GM23338 (cell line): ENCODE measurements at regions not wholly inside any gene's neighbourhood (a gene's known extent, or its start where the extent isn't known, plus 50 kb on each side); places are given as distances from the start of the nearest gene placed in this dataset.

ENCODE experiments used
- CREB1 ChIP-seq: fragments of 250-450 bp; sonication (Bioruptor Pico); IDR thresholded peaks from 2 replicates; pipeline ENCODE4 v1.5.0; 2020; ENCODE audit warnings: low read depth, mild to moderate bottlenecking, moderate library complexity
- CTCF ChIP-seq, 2 experiments: fragments of 200-600 bp in 1 of 2; sonication (generic) in 1 of 2; conservative IDR thresholded peaks; 2 replicates each; pipeline versions ENCODE4 v1.5.1 to v1.6.1; 2016 to 2017; ENCODE audit warnings: antibody characterized with exemption in 2 of 2, low read depth in 2 of 2, mild to moderate bottlenecking in 2 of 2, moderate library complexity in 1 of 2
- ETS1 ChIP-seq: IDR thresholded peaks from 2 replicates; pipeline ENCODE4 v1.6.1; 2016; ENCODE audit warnings: antibody characterized with exemption
- EZH2 ChIP-seq: fragments of 200-600 bp; sonication (generic); IDR thresholded peaks from one replicate; pipeline ENCODE4 v1.8.0; 2017; ENCODE audit warnings: antibody characterized with exemption, mild to moderate bottlenecking, low read depth; ENCODE audit not compliant: unreplicated experiment
- EZH2phosphoT487 ChIP-seq: fragments of 200-600 bp; sonication (generic); IDR thresholded peaks from one replicate; pipeline ENCODE4 v1.8.1; 2018; ENCODE audit warnings: antibody characterized with exemption; ENCODE audit not compliant: unreplicated experiment
- JUNB ChIP-seq: IDR thresholded peaks from one replicate; pipeline ENCODE4 v1.6.1; 2016; ENCODE audit warnings: antibody characterized with exemption; ENCODE audit not compliant: unreplicated experiment
- NANOG ChIP-seq: IDR thresholded peaks from 2 replicates; pipeline ENCODE4 v1.6.1; 2016; ENCODE audit warnings: antibody characterized with exemption, borderline replicate concordance
- POLR2AphosphoS5 ChIP-seq: IDR thresholded peaks from 2 replicates; pipeline ENCODE4 v1.6.1; 2016; ENCODE audit warnings: antibody characterized with exemption, low read depth
- STAT1 ChIP-seq: IDR thresholded peaks from one replicate; pipeline ENCODE4 v1.6.1; 2016; ENCODE audit warnings: antibody characterized with exemption; ENCODE audit not compliant: unreplicated experiment
- ZNF331 ChIP-seq: fragments of 250-450 bp; sonication (Bioruptor Pico); IDR thresholded peaks from 2 replicates; pipeline ENCODE4 v1.5.0; 2020; ENCODE audit warnings: low read depth, mild to moderate bottlenecking, moderate library complexity
- ZNF462 ChIP-seq: fragments of 250-450 bp; sonication (Bioruptor Pico); IDR thresholded peaks from 2 replicates; pipeline ENCODE4 v1.5.0; 2020; ENCODE audit warnings: mild to moderate bottlenecking, moderate library complexity
- TF ChIP-seq, protein P1 (sequence below): IDR thresholded peaks from one replicate; pipeline ENCODE4 v1.6.1; 2018; ENCODE audit warnings: antibody characterized with exemption; ENCODE audit not compliant: unreplicated experiment

- TF ChIP-seq CTCF (conservative IDR thresholded peaks at IDR 0.05; ENCODE audit: low read depth in 2 of 2): no peak
- no peak for TF ChIP-seq JUNB
- TF ChIP-seq, protein P1, sequence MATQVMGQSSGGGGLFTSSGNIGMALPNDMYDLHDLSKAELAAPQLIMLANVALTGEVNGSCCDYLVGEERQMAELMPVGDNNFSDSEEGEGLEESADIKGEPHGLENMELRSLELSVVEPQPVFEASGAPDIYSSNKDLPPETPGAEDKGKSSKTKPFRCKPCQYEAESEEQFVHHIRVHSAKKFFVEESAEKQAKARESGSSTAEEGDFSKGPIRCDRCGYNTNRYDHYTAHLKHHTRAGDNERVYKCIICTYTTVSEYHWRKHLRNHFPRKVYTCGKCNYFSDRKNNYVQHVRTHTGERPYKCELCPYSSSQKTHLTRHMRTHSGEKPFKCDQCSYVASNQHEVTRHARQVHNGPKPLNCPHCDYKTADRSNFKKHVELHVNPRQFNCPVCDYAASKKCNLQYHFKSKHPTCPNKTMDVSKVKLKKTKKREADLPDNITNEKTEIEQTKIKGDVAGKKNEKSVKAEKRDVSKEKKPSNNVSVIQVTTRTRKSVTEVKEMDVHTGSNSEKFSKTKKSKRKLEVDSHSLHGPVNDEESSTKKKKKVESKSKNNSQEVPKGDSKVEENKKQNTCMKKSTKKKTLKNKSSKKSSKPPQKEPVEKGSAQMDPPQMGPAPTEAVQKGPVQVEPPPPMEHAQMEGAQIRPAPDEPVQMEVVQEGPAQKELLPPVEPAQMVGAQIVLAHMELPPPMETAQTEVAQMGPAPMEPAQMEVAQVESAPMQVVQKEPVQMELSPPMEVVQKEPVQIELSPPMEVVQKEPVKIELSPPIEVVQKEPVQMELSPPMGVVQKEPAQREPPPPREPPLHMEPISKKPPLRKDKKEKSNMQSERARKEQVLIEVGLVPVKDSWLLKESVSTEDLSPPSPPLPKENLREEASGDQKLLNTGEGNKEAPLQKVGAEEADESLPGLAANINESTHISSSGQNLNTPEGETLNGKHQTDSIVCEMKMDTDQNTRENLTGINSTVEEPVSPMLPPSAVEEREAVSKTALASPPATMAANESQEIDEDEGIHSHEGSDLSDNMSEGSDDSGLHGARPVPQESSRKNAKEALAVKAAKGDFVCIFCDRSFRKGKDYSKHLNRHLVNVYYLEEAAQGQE: no peak
- no peak for TF ChIP-seq POLR2AphosphoS5
- no peak for TF ChIP-seq EZH2phosphoT487
- no peak for TF ChIP-seq EZH2
- no peak for TF ChIP-seq STAT1
- no peak for TF ChIP-seq CREB1 (CRISPR knock-in tag)
- TF ChIP-seq ZNF331 (CRISPR knock-in tag): no peak
- TF ChIP-seq ETS1: no peak
- TF ChIP-seq NANOG: no peak
- TF ChIP-seq ZNF462 (CRISPR knock-in tag): no peak
Measured at GRCh38 chr15:94110476-94111130, 120.8 kb upstream of the MCTP2 start.
